ENCODE measurements at regions not wholly inside any gene's neighbourhood (a gene's known extent, or its start where the extent isn't known, plus 50 kb on each side); places are given as distances from the start of the nearest gene placed in this dataset.
"Not testable (repeated sequence)": the region's sequence is repeated elsewhere in the genome, so short reads cannot be mapped to it uniquely, and the experiment has no call there.

DNA sequence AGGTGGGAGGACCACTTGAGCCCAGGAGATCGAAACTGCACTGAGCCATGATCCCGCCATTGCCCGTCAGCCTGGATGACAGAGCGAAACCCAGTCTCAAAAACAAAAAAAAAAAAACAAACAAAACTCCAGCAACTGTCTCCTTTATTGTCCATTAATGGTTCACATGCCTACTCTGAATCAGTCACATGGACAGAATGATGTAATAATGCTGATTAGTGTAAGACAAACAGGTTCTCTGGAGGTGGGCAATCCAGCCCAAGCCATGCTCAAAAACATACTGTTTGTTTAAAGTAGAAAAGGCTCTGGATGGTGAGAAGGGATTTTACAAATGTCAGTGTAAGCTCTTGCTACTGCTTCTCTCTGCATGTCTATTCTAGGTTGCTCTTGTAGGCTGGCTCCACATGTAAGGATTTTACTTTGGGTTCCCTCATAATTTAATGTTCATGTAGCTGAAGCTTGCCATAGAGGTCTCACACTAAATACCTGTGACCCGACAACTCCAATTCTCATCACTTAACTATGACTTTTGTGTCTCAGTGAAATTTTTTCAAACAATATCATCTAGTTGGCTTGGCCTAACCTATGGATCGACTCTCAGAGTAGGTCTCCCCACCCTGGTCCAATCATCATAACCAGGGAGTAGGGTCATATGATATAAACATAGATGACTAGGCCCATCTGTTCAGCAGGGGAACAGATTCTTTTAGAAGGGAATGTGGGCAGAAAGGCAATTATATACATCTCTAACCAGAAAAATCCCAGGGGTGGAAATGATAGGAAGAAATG lies 83.9 kb upstream of the SLC39A10 start:
- Histone ChIP-seq H3K9me3 (ENCODE audit: insufficient read depth, low read depth, low read length) (no peaks in the 10 kb centered on the region), H2AFZ (ENCODE audit: low read length) (0 out of 2 replicates have a peak overlapping the region, but pooled peaks have one; percentile 21), H3K36me3 (ENCODE audit: insufficient read depth, low read length) (no peaks in the 10 kb centered on the region), H3K4me3 (ENCODE audit: low read length, poor library complexity, severe bottlenecking) (no peak overlapping the region), H3K4me2 (ENCODE audit: low read depth, low read length, poor library complexity, severe bottlenecking) (no peak overlapping the region), H3K9ac (ENCODE audit: low read depth, low read length, poor library complexity, severe bottlenecking) (no peak overlapping the region), H3F3A (ENCODE audit: low read depth) (no peaks in the 10 kb centered on the region), H4K20me1 (ENCODE audit: insufficient read depth, low read length, poor library complexity, severe bottlenecking) (no peaks in the 10 kb centered on the region), H3K9me2 (replicated peaks; ENCODE audit: low read depth, low read length) (no peaks in the 10 kb centered on the region), H3K27me3 (ENCODE audit: insufficient read depth, low read length, poor library complexity, severe bottlenecking) (no peaks in the 10 kb centered on the region), H3K4me1 (ENCODE audit: insufficient read depth, low read length, poor library complexity, severe bottlenecking) (peaks cover 14% of the 10 kb centered on the region), H3K79me2 (ENCODE audit: insufficient read depth, low read length) (no peaks in the 10 kb centered on the region)
- TF ChIP-seq, protein P1, sequence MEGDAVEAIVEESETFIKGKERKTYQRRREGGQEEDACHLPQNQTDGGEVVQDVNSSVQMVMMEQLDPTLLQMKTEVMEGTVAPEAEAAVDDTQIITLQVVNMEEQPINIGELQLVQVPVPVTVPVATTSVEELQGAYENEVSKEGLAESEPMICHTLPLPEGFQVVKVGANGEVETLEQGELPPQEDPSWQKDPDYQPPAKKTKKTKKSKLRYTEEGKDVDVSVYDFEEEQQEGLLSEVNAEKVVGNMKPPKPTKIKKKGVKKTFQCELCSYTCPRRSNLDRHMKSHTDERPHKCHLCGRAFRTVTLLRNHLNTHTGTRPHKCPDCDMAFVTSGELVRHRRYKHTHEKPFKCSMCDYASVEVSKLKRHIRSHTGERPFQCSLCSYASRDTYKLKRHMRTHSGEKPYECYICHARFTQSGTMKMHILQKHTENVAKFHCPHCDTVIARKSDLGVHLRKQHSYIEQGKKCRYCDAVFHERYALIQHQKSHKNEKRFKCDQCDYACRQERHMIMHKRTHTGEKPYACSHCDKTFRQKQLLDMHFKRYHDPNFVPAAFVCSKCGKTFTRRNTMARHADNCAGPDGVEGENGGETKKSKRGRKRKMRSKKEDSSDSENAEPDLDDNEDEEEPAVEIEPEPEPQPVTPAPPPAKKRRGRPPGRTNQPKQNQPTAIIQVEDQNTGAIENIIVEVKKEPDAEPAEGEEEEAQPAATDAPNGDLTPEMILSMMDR (conservative IDR thresholded peaks at IDR 0.05; ENCODE audit: low read length) = no peak
- no peak for TF ChIP-seq EZH2phosphoT487 (IDR thresholded peaks at IDR 0.05; ENCODE audit: borderline replicate concordance)

DNA sequence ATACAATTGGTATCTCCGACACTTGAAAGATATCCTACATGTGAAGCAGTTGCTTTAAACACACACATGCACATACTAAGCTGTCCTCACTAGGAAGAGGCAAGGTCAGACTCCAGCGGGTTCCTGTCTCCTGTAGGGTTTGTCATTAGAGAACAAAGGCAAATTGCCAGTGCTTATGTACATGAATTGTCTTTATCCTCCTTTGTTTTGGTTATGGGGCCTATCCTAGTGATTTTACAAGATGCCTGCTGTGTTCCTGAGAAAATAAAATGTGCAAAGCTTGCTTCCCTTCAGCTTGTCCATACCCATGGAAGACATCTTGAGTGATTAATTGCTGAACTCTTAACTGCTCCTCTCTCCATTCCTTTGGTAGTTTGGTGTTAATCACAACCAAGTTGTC lies 86.7 kb upstream of the SLC39A10 start:
- no peak for TF ChIP-seq EZH2phosphoT487 (IDR thresholded peaks at IDR 0.05; ENCODE audit: borderline replicate concordance)
- TF ChIP-seq, protein P1 (conservative IDR thresholded peaks at IDR 0.05; ENCODE audit: low read length) = no peak
- no peak overlapping the region for H3K9ac ChIP-seq (ENCODE audit: low read depth, low read length, poor library complexity, severe bottlenecking)
- no peaks in the 10 kb centered on the region for H3K27me3 ChIP-seq (ENCODE audit: insufficient read depth, low read length, poor library complexity, severe bottlenecking)
- no peaks in the 10 kb centered on the region for H4K20me1 ChIP-seq (ENCODE audit: insufficient read depth, low read length, poor library complexity, severe bottlenecking)
- H2AFZ ChIP-seq (ENCODE audit: low read length) = peak overlapping the region; percentile 74
- H3K4me1 ChIP-seq (ENCODE audit: insufficient read depth, low read length, poor library complexity, severe bottlenecking) = peaks cover 14% of the 10 kb centered on the region
- H3K9me2 ChIP-seq (replicated peaks; ENCODE audit: low read depth, low read length) = no peaks in the 10 kb centered on the region
- H3K4me3 ChIP-seq (ENCODE audit: low read length, poor library complexity, severe bottlenecking) = no peak overlapping the region
- no peaks in the 10 kb centered on the region for H3K9me3 ChIP-seq (ENCODE audit: insufficient read depth, low read depth, low read length)
- no peaks in the 10 kb centered on the region for H3K36me3 ChIP-seq (ENCODE audit: insufficient read depth, low read length)
- H3K79me2 ChIP-seq (ENCODE audit: insufficient read depth, low read length) = no peaks in the 10 kb centered on the region
- H3K4me2 ChIP-seq (ENCODE audit: low read depth, low read length, poor library complexity, severe bottlenecking) = no peak overlapping the region
- 0 out of 2 replicates have a peak, but pooled peaks cover 3% of the 10 kb centered on the region for H3F3A ChIP-seq (ENCODE audit: low read depth)

DNA sequence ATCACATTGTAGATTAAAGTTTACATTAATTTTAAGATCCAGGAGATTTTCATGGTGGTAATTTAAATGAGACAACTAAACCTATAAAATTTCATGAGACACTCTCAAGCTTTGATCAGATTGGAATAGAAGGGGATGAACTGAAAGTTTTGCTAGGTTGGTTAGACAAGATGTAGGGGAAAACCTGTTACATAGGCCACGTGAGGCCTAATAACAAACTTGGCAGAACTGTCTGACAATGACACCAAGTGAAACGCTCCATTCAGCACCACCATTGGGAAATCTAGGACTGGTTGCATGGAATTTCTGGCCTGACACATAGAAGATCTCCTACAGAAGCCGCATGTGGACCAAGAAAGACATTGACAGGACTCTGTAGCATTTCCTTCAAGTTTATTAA lies 87.8 kb upstream of the SLC39A10 start:
- H2AFZ ChIP-seq (ENCODE audit: low read length) = peak overlapping the region; percentile 74
- no peaks in the 10 kb centered on the region for H3K9me3 ChIP-seq (ENCODE audit: insufficient read depth, low read depth, low read length)
- H3F3A ChIP-seq (ENCODE audit: low read depth) = 0 out of 2 replicates have a peak, but pooled peaks cover 3% of the 10 kb centered on the region
- H3K9me2 ChIP-seq (replicated peaks; ENCODE audit: low read depth, low read length) = no peaks in the 10 kb centered on the region
- no peaks in the 10 kb centered on the region for H3K27me3 ChIP-seq (ENCODE audit: insufficient read depth, low read length, poor library complexity, severe bottlenecking)
- no peaks in the 10 kb centered on the region for H4K20me1 ChIP-seq (ENCODE audit: insufficient read depth, low read length, poor library complexity, severe bottlenecking)
- no peak overlapping the region for H3K4me3 ChIP-seq (ENCODE audit: low read length, poor library complexity, severe bottlenecking)
- no peaks in the 10 kb centered on the region for H3K79me2 ChIP-seq (ENCODE audit: insufficient read depth, low read length)
- no peak overlapping the region for H3K9ac ChIP-seq (ENCODE audit: low read depth, low read length, poor library complexity, severe bottlenecking)
- no peak overlapping the region for H3K4me2 ChIP-seq (ENCODE audit: low read depth, low read length, poor library complexity, severe bottlenecking)
- H3K4me1 ChIP-seq (ENCODE audit: insufficient read depth, low read length, poor library complexity, severe bottlenecking) = peaks cover 15% of the 10 kb centered on the region
- no peaks in the 10 kb centered on the region for H3K36me3 ChIP-seq (ENCODE audit: insufficient read depth, low read length)
- TF ChIP-seq, protein P1 (conservative IDR thresholded peaks at IDR 0.05; ENCODE audit: low read length) = no peak
- no peak for TF ChIP-seq EZH2phosphoT487 (IDR thresholded peaks at IDR 0.05; ENCODE audit: borderline replicate concordance)

DNA sequence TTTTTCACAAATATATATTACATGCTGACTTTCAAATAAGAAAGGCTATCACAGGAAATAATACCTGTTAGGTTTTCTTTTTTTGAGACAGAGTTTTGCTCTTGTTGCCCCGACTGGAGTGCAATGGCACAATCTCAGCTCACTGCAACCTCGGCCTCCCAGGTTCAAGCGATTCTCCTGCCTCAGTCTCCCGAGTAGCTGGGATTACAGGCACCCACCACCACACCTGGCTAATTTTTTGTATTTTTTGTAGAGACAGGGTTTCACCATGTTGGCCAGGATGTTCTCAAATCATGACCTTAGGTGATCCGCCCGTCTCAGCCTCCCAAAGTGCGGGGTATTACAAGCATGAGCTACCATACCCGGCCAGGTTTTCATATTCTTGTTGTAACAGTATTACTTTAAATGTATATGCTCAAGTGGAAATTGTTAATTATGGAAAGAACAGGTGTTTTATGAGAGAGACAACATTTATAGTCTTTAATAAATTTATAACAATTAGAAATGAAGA lies 92.3 kb upstream of the SLC39A10 start:
- H3K27me3 ChIP-seq (ENCODE audit: insufficient read depth, low read length, poor library complexity, severe bottlenecking); H3K4me2 ChIP-seq (ENCODE audit: low read depth, low read length, poor library complexity, severe bottlenecking); H3K9me3 ChIP-seq (ENCODE audit: insufficient read depth, low read depth, low read length); H2AFZ ChIP-seq (ENCODE audit: low read length); H3K4me3 ChIP-seq (ENCODE audit: low read length, poor library complexity, severe bottlenecking); H3K79me2 ChIP-seq (ENCODE audit: insufficient read depth, low read length); H4K20me1 ChIP-seq (ENCODE audit: insufficient read depth, low read length, poor library complexity, severe bottlenecking); H3K36me3 ChIP-seq (ENCODE audit: insufficient read depth, low read length); H3K9ac ChIP-seq (ENCODE audit: low read depth, low read length, poor library complexity, severe bottlenecking); H3F3A ChIP-seq (ENCODE audit: low read depth); H3K9me2 ChIP-seq (replicated peaks; ENCODE audit: low read depth, low read length): not testable (repeated sequence)
- peaks cover 37% of the 10 kb centered on the region for H3K4me1 ChIP-seq (ENCODE audit: insufficient read depth, low read length, poor library complexity, severe bottlenecking)
